Right ventricle myocardium superior (tissue), 1 donor: ENCODE measurements at regions not wholly inside any gene's neighbourhood (a gene's known extent, or its start where the extent isn't known, plus 50 kb on each side); places are given as distances from the start of the nearest gene placed in this dataset.
"Not testable (repeated sequence)": the region's sequence is repeated elsewhere in the genome, so short reads cannot be mapped to it uniquely, and the experiment has no call there.

Experiments
- ATAC-seq: fragments of 200-7000 bp; cut with Tn5 transposase; one replicate; pipeline ENCODE4 v1.9.1; 2020; ENCODE audit warnings: mild to moderate bottlenecking; ENCODE audit not compliant: poor library complexity
- DNase-seq: peaks from one replicate; pipeline ENCODE4 v3.0.0-alpha.2; 2020
- intact Hi-C: fragments of 100-400 bp; cut with DNase I; formaldehyde crosslinking; loops from one replicate; pipeline ENCODE4 v1.11.2; 2022
- donor health status: DM: no; HTN: yes; CAD: no; lungs with severe emphysema.

DNA sequence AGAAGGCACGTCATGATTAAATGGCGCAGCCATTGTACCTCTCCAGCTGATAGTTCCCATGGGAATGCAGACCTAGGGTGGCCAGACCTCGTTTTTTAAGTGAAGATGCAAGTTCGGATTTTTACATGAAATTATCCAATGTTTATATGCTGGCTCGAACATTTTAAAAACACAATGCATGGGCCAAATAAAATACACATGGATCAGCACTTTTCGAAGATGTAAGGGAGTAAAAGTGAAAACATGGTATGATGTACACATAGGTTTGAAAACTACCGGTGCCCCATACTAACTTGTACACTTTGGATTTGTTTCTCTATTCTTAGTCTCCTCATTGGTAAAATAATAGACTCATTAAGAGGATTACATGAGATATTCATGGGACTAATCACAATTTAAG lies 412.5 kb upstream of the CCNG1 start:
- intact Hi-C loops = no loop called here
- ATAC-seq = no peak
- no peak for DNase-seq

DNA sequence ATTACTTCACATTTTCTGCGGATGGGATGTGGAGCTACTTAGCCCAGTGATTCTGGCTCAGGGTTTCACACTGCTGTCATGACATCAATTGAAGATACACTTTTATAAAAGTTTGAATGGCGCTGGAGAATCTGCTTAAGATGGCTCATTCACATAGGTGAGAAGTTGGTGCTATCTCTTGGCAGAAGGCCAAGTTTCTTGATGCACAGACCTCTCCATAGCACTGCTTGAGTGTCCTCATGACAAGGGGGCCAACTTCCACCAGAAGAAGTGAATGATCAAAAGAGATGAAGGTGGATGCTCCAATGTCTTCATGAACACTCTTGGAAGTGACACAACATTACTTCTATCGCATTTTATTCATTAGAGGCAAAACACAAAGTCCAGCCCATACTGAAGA lies 403.7 kb upstream of the CCNG1 start:
- ATAC-seq (no peak), DNase-seq (no peak)
- intact Hi-C loops = no loop called here

DNA sequence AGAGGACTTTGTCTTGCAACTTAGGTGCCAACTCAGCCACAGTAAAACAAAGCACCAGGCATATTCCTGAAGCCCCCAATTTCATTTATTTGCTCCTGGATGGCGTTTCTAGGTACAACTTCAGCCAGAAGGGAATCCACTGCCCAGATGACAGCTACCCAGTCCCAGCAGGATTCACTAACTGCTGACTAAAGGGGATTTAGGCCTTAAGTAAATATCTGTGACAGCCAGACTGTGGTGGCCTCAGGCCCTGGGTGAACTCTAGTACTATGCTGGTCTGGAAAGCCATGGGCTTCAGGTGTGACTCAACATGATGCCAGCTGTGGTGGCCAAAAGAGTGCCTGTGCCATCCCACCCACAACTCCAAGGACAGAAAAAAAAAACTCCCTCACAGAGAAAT lies 396.1 kb upstream of the CCNG1 start:
- ATAC-seq (no peak), DNase-seq (no peak)
- intact Hi-C loops = no loop called here

DNA sequence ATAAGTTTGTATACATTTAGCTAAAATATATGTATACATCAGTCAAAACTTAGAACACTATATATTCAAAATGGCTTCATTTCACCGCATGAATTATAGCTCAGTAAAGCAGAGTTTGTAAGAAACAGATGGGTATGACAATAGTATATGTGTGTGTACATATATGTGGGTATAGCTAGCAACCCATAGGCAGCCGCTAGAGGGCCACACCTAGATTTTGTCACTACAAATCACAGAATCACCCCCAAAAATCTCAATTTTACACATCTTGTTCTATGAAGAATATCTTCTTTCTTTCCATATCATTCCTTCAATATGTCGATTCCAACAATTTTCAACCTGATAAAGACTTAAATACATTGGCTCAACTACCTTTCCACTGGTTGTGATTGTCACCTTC lies 357.8 kb upstream of the CCNG1 start:
- intact Hi-C loops = no loop called here
- DNase-seq = no peak
- no peak for ATAC-seq

DNA sequence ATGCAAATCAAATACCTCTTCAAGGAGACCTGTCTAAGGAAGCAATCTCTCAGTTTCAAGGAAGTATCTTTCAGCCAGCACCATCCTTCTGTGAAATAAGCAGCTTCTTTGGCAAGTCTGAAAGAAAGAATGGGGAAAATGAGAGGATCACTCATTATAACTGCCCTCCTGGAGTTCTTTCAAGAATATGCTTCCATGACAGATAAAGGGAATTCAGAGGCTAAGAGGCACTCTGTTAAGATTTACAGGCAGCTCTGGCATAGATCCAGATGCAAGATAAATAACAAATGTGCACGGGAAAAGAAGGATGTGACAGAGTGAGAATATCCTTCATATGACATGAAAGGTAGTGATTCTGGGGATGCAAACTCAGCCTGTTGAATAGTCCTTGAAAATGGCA lies 348.2 kb upstream of the CCNG1 start:
- intact Hi-C loops = no loop called here
- no peak for DNase-seq
- no peak for ATAC-seq

DNA sequence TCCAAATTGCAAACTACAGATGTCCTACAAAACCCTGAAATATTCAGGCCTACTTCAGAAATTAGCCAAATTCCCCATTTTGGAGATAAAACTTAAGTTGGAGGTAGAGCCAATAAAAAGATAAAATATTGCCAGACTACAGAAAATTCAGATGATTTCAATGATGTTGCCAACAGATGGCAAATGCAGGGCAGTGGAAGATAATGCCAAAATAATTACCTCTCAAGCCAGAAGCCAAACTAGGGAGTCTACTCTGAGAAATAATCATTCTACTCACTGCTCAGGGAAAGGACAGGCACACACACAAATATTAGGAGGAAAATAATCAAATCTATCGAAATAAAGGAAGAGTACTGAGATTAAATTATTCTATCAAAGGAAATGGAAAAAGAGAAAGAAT lies 347.5 kb upstream of the CCNG1 start:
- DNase-seq (no peak), ATAC-seq (no peak)
- intact Hi-C loops = no loop called here

DNA sequence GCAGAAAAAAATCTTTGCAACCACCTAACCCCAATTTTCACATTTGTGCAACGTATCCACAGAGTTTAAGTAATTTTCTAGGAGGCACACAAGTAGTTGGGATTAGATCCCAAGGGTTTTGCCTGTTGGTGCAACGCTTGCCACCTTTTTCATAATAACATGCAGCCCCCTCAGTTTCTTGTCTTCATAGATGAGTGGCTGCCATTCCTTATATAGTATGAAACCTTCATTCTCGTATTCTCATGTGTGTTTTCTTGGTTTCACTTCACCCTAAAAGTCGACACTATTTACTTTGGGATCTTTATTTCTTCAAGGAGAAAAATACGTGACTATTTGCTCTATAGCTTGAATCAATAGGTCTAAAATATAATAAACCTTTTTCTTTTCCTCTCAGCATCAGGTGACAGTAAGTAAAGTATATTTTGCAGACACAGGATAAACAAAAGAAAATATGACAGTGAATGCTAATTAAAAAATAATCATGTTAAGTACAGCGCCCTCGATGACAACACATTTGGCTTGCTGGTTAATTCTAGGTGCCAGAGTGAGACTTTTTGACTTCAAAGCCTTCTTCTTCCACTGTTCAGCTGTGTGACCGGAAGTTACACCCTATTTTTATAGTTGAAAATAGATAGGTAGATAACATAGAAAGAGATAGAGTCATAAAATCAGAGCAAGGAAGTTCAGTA lies 342.8 kb upstream of the CCNG1 start:
- DNase-seq (no peak), ATAC-seq (no peak)
- intact Hi-C loops = no loop called here

DNA sequence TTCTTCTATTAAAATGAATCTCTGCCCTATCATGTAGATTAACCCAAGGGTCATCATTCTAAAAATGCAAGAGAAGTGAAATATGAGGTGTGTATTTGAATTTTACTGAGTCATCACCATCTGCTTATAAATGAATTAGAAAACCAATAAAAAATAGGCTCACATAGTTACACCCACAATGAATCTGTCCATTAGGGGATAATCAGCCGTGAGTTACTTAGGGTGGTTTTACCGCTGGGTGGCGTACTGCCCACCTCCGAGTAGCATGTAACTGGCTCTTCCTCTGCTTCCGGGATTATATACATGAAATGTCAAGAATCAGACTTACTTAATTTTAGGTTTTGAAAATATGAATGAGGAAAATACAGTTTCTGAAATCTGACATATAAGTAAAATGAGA lies 332.9 kb upstream of the CCNG1 start:
- no peak for DNase-seq
- ATAC-seq = no peak
- intact Hi-C loops = no loop called here

DNA sequence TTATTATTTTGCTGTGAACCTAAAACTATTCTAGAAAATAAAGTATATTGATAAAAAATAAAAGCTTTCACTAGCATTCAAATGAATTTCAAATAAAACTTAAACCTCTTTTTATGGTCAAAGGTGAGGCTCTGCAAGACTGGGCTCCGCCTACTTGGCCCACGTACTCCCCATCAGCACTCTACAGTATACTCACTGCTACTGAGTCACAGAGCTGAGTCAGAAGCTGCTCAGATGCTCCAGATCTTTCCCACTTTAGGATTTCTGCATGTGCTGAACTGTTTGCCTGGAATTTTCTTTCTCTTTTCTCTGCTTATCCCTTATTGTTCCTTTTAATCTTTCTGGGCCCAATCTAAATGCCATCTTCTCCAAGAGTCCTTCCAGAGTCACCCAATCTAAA lies 331.9 kb upstream of the CCNG1 start:
- ATAC-seq (no peak), DNase-seq (no peak)
- intact Hi-C loops = no loop called here

DNA sequence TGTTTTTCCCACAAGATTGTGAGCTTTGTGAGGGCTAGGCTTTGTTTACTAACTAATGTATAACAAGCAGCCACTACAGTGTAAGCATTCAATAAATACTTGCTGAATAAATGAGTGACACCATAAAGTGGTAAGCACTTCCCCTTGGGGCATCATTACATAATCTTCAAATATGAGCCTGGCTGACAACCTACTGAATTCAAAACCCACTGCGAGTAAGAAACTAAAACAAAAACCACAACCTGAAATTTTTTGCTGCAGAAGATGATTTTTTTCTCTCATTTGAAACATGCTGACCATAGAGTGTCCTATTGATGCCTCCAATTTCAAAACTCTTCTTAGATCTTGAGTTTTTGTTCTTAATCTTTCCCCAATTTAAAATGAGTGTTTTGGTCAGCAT lies 331.3 kb upstream of the CCNG1 start:
- no peak for DNase-seq
- ATAC-seq = no peak
- intact Hi-C loops = no loop called here

DNA sequence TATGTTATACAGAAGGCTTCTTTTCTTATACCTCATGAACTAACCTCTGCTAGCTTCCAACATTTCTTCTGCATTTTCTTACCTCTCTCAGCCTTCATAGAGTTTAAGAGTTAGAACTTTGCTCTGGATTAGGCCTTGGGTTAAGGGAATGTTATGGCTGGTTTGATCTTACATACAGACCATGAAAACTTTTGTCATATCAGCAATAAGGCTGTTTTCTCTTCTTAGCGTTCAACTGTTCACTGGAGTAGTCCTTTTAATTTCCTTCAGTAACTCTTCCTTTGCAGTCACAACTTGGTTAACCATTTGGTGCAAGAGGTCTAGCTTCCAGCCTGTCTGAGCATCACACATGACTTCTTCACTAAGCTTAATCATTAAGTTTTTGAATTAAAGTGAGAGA lies 329.0 kb upstream of the CCNG1 start:
- no peak for ATAC-seq
- no peak for DNase-seq
- intact Hi-C loops = no loop called here

DNA sequence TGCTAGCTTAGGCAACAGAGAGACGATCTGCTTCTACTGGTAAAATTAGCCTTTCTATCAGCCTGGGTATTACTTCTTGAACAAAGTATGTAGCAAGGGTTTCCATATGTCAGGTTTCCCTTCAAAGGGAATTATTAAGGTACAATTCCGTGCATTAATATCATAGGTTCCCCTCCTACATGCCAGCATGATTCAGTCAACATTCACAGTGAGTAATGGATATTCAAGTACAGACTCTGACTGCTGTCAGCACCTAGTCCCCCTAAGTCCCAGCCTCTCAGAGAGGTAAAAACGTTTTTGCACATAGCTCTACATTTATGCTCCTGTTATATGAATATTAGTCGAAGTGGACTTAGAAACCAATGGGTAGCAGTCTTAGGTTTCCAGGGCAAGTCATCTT lies 322.4 kb upstream of the CCNG1 start:
- ATAC-seq (no peak), DNase-seq (no peak)
- intact Hi-C loops = no loop called here

DNA sequence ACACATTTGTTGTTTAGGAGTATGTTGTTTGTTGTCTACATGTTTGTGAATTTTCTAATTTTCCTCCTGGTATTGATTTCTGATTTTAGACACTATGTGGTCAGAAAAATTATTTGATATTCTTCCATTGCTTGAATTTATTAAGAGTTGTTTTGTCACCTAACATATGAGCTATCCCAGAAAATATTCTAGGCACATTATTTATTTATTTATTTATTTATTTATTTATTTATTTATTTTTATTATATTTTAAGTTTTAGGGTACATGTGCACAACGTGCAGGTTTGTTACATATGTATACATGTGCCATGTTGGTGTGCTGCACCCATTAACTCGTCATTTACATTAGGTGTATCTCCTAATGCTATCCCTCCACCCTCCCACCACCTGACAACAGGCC lies 320.8 kb upstream of the CCNG1 start:
- ATAC-seq, DNase-seq, intact Hi-C loops: not testable (repeated sequence)

DNA sequence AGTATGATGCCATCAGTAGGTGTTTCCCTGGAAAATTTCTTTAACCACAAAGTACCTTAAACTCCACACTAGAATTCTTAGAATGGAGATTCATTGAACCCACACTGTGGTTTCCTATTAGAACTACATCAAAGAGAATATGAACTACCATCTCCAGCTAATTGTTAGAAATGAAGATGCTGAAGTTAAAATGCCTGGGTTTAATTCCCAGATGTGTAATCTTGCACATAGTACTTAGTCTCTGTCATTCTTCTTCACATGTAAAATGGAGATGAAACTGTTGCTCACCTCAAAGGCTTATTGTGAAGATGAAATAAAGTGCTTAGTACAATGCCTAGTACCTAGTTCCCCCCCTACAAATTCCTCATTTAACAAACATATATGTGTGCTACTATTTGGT lies 303.3 kb upstream of the CCNG1 start:
- intact Hi-C loops = no loop called here
- DNase-seq (no peak), ATAC-seq (no peak)

DNA sequence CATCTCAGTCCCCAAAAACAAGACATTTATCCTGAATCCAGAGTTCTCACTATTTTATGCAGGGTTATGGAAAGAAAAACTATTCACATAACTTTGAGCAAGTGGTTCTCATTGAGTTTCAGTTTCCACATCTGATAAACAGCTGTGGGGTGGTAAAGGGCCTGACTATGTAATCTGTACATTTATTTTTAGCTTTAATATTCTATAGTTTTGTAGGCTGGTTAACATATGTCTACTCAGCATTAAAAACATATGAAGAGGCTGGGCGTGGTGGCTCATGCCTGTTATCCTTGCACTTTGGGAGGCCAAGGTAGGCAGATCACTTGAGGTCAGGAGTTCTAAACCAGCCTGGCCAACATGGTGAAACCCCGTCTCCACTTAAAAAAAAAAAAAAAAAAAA lies 301.5 kb upstream of the CCNG1 start:
- intact Hi-C loops = no loop called here
- DNase-seq (no peak), ATAC-seq (no peak)

DNA sequence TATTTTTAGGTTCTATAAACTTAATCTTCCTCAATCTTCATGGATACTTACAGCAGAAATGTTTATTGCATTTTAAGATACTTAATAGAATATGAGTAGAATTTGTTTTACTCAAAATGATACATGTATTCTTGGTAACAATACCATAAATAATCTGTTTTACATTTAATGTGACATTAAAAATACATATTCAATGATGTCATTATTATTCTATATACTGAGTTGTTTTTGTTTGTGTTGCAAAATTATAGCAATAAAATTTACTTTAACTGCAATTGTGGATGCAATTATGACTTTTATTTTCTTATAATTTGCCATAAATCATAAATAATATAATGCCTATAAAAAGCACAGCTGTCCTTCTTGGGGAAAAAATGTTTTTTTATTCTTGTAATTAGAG lies 275.9 kb upstream of the CCNG1 start:
- intact Hi-C loops = no loop called here
- ATAC-seq (no peak), DNase-seq (no peak)

DNA sequence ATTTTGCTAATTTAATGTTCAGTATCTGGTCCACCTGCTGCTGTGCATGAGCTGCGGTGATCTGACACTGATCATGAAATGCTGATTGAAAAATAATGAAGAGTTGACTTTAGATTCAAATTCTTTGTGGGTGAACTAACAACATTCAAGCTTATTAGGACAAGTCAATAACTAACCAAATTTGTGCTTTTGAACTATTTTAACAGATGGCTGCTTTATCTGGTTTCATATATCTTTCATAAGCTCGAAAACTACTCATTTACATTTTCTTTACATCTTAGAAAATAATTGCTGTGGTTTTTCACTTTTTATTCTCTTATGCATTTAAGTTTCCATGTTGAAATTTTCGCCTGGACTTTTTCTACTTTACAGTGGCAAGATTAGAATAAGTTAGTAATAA lies 274.8 kb upstream of the CCNG1 start:
- intact Hi-C loops = no loop called here
- DNase-seq (no peak), ATAC-seq (no peak)

DNA sequence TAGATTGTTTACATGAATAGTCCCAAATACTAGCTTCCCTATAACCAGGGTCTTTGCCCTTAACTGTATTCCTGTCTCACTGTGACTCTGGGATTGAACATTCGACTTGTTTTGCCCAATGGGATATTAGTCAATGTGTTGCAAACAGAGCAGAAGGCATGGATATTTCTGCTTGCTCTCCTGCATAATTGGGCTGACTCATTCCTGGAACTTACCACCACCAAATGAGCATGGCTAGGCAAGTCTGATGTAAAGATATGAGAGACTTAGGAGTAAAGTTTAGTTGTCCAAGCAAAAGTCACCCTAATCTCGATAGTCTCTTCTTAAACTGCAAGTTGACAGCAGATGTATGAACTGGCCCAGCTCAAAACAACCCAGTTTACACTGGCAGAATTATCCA lies 273.5 kb upstream of the CCNG1 start:
- ATAC-seq (no peak), DNase-seq (no peak)
- intact Hi-C loops = no loop called here

DNA sequence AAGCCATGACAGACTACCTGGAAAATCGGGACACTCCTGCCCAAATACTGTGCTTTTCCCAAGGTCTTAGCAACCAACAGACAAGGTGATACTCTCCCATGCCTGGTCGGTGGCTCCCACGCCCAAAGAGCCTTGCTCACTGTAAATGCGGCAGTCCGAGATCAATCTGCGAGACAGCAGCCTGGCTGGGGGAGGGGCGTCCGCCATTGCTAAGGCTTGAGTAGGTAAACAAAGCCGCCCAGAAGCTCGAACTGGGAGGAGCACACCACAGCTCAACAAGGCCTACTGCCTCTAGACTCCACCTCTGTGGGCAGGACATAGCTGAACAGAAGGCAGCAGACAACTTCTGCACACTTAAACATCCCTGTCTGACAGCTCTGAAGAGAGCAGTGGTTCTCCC lies 272.1 kb upstream of the CCNG1 start:
- intact Hi-C loops = no loop called here
- DNase-seq = peak; percentile 31
- ATAC-seq = no peak

DNA sequence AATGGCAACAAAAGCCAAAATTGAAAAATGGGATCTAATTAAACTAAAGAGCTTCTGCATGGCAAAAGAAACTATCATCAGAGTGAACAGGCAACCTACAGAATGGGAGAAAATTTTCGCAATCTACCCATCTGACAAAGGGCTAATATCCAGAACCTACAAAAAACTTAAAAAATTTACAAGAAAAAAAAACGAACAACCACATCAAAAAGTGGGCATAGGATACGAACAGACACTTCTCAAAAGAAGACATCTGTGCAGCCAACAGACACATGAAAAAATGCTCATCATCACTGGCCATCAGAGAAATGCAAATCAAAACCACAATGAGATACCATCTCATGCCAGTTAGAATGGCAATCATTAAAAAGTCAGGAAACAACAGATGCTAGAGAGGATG lies 267.2 kb upstream of the CCNG1 start:
- intact Hi-C loops, ATAC-seq, DNase-seq: not testable (repeated sequence)

DNA sequence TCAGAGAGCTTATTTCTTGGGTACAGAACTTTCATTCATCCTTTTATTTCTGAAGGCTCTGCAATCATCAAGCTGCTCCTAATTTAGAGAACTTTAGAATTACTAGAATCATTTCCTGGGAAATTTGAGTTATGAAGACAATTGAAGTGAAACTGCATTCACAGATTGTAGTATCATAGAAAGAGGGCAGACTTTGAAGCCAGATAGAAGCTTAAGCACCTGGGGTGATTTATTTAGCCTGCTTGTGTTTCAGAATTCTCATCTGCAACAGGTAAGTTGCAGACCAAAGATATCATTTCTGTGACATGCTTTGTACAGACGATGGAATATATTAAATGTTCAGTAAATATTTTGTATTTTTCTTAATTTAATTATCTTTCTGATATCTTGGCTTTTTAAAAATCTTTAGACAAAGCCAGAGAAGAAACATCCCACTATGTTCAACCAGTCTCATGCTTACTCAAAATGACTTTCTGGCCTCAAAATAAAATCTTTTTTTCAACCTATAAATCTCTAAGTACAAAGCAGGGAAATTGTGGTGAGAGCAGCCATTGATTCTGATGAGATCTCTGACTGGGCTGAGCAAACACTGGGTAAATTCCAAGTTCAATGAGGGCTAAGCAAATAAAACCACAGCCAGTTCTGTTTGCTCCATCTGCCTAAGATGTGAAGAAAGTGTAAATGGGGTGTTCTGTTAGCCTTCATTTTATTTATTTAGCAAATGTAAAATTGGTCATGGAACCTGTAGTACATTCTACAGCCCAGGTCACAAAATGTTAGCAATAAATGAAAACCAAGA lies 264.7 kb upstream of the CCNG1 start:
- ATAC-seq (no peak), DNase-seq (no peak)
- intact Hi-C loops = no loop called here
